DND-41 (cell line): ENCODE measurements at regions not wholly inside any gene's neighbourhood (a gene's known extent, or its start where the extent isn't known, plus 50 kb on each side); places are given as distances from the start of the nearest gene placed in this dataset.

Experiments used
- CTCF ChIP-seq: IDR thresholded peaks from 2 replicates; pipeline ENCODE4 v1.5.1; 2012; ENCODE audit warnings: borderline replicate concordance, low read length, moderate library complexity, mild to moderate bottlenecking; ENCODE audit not compliant: poor library complexity, severe bottlenecking; ENCODE audit errors: extremely low read depth
- EZH2 ChIP-seq: IDR thresholded peaks from 3 replicates; pipeline ENCODE4 v1.6.1; 2012; ENCODE audit warnings: borderline replicate concordance, low read depth, mild to moderate bottlenecking, moderate library complexity, low read length, inconsistent platforms; ENCODE audit not compliant: severe bottlenecking

GRCh38 chr3:180420016-180420415 is 181.9 kb upstream of the TTC14 start:
- TF ChIP-seq EZH2 (no peak), CTCF (no peak)
